ENCODE measurements at regions not wholly inside any gene's neighbourhood (a gene's known extent, or its start where the extent isn't known, plus 50 kb on each side); places are given as distances from the start of the nearest gene placed in this dataset.
"Not testable (repeated sequence)": the region's sequence is repeated elsewhere in the genome, so short reads cannot be mapped to it uniquely, and the experiment has no call there.

GRCh38 chr12:14219156-14219555 is 146.3 kb upstream of the ATF7IP start:
- DNase-seq (ENCODE audit: low spot score), result no peak
- H3K27me3 Mint-ChIP-seq (ENCODE audit: low read depth), result no peaks in the 10 kb centered on the region
- peaks cover 10% of the 10 kb centered on the region for H3K9me3 Mint-ChIP-seq
- POLR2A ChIA-PET, result no interaction called here
- CTCF ChIA-PET, result no interaction called here
- H3K4me1 Mint-ChIP-seq, result peaks cover under 1% of the 10 kb centered on the region; the same call in 1 of the 2 replicates
- no peak overlapping the region for H3K4me3 Mint-ChIP-seq
- no peaks in the 10 kb centered on the region for H3K36me3 Mint-ChIP-seq
- no peak for TF ChIP-seq ZNF512 (CRISPR knock-in tag; IDR thresholded peaks at IDR 0.05; ENCODE audit: borderline replicate concordance)
- no peak for TF ChIP-seq MYBL2 (CRISPR knock-in tag; IDR thresholded peaks at IDR 0.05)
- TF ChIP-seq SMAD3 (CRISPR knock-in tag; IDR thresholded peaks at IDR 0.05; ENCODE audit: borderline replicate concordance), result no peak
- TF ChIP-seq ZMAT4 (CRISPR knock-in tag; IDR thresholded peaks at IDR 0.05), result no peak
- no peak for TF ChIP-seq NR3C1 (CRISPR knock-in tag; conservative IDR thresholded peaks at IDR 0.05; ENCODE audit: low read depth)
- TF ChIP-seq CREM (CRISPR knock-in tag; IDR thresholded peaks at IDR 0.05), result no peak
- no peak for TF ChIP-seq GTF2I (CRISPR knock-in tag; conservative IDR thresholded peaks at IDR 0.05)
- TF ChIP-seq CDX4 (CRISPR knock-in tag; IDR thresholded peaks at IDR 0.05; ENCODE audit: borderline replicate concordance), result no peak
- TF ChIP-seq SOX15 (CRISPR knock-in tag; IDR thresholded peaks at IDR 0.05), result no peak
- no peak for TF ChIP-seq ZBTB43 (CRISPR knock-in tag; IDR thresholded peaks at IDR 0.05)
- TF ChIP-seq E2F1 (CRISPR knock-in tag; IDR thresholded peaks at IDR 0.05), result no peak
- ATAC-seq, result no peak
- no peak overlapping the region for H3K27ac Mint-ChIP-seq

- H3K4me1 Mint-ChIP-seq; CTCF ChIA-PET; H3K27me3 Mint-ChIP-seq (ENCODE audit: low read depth); DNase-seq (ENCODE audit: low spot score); H3K4me3 Mint-ChIP-seq; ATAC-seq; H3K27ac Mint-ChIP-seq; H3K36me3 Mint-ChIP-seq; POLR2A ChIA-PET: not testable (repeated sequence)
- H3K9me3 Mint-ChIP-seq, result peaks cover 10% of the 10 kb centered on the region
Observed at GRCh38 chr12:14219670-14220069, 145.8 kb upstream of the ATF7IP start.

- Mint-ChIP-seq H3K4me1 (no peaks in the 10 kb centered on the region), H3K27ac (no peak overlapping the region), H3K36me3 (peaks cover 5% of the 10 kb centered on the region), H3K9me3 (peaks cover 21% of the 10 kb centered on the region), H3K27me3 (ENCODE audit: low read depth) (no peaks in the 10 kb centered on the region), H3K4me3 (no peak overlapping the region)
- ChIA-PET CTCF (no interaction called here), POLR2A (no interaction called here)
- ATAC-seq (no peak), DNase-seq (ENCODE audit: low spot score) (no peak)
- TF ChIP-seq ATF2 (CRISPR knock-in tag; IDR thresholded peaks at IDR 0.05; ENCODE audit: borderline replicate concordance, low read depth), result no peak
- TF ChIP-seq CREB1 (CRISPR knock-in tag; IDR thresholded peaks at IDR 0.05), result no peak
- TF ChIP-seq HMGXB4 (CRISPR knock-in tag; IDR thresholded peaks at IDR 0.05), result no peak
- TF ChIP-seq ATF3 (CRISPR knock-in tag; conservative IDR thresholded peaks at IDR 0.05), result no peak
- TF ChIP-seq ZNF219 (CRISPR knock-in tag; IDR thresholded peaks at IDR 0.05; ENCODE audit: borderline replicate concordance), result no peak
- TF ChIP-seq ZMAT4 (CRISPR knock-in tag; IDR thresholded peaks at IDR 0.05), result no peak
- no peak for TF ChIP-seq ZNF396 (CRISPR knock-in tag; IDR thresholded peaks at IDR 0.05; ENCODE audit: borderline replicate concordance)
- TF ChIP-seq ZNF532 (CRISPR knock-in tag; IDR thresholded peaks at IDR 0.05; ENCODE audit: borderline replicate concordance), result no peak
Observed at GRCh38 chr12:14225064-14225463, 140.4 kb upstream of the ATF7IP start.
